Activated CD4-positive, alpha-beta memory T cell treated with anti-CD3 and anti-CD28 coated beads, Interleukin-2, amount 10 ng/mL, durations not matched to agents 7 days and 5 days (primary cell): ENCODE measurements at regions not wholly inside any gene's neighbourhood (a gene's known extent, or its start where the extent isn't known, plus 50 kb on each side); places are given as distances from the start of the nearest gene placed in this dataset.

Experiments
- CTCF ChIA-PET: fragments of 350-600 bp; sonication (Branson Sonifier 250); formaldehyde crosslinking; loops from one replicate; lab custom pipeline; 2021; ENCODE audit warnings: antibody characterized with exemption, inconsistent platforms; lab: Charles Lee
- POLR2A ChIA-PET: fragments of 350-600 bp; sonication (Branson Sonifier 250); formaldehyde crosslinking; loops from one replicate; lab custom pipeline; 2021; ENCODE audit warnings: antibody characterized with exemption; lab: Charles Lee
- DNase-seq: peaks from one replicate; pipeline ENCODE4 v3.0.0-alpha.2; 2020
- H3K27ac Mint-ChIP-seq: one replicate; pipeline ENCODE4 v1.8.0; 2021; ENCODE audit warnings: mild to moderate bottlenecking, mixed read lengths
- H3K27me3 Mint-ChIP-seq: one replicate; pipeline ENCODE4 v1.8.0; 2021; ENCODE audit warnings: mixed read lengths
- H3K36me3 Mint-ChIP-seq: one replicate; pipeline ENCODE4 v1.8.0; 2021; ENCODE audit warnings: low read depth, mixed read lengths
- H3K4me1 Mint-ChIP-seq: one replicate; pipeline ENCODE4 v1.8.0; 2021; ENCODE audit warnings: mixed read lengths
- H3K4me3 Mint-ChIP-seq: one replicate; pipeline ENCODE4 v1.8.0; 2021; ENCODE audit warnings: mild to moderate bottlenecking, mixed read lengths
- H3K9me3 Mint-ChIP-seq: one replicate; pipeline ENCODE4 v1.8.0; 2021; ENCODE audit warnings: mixed read lengths

DNA sequence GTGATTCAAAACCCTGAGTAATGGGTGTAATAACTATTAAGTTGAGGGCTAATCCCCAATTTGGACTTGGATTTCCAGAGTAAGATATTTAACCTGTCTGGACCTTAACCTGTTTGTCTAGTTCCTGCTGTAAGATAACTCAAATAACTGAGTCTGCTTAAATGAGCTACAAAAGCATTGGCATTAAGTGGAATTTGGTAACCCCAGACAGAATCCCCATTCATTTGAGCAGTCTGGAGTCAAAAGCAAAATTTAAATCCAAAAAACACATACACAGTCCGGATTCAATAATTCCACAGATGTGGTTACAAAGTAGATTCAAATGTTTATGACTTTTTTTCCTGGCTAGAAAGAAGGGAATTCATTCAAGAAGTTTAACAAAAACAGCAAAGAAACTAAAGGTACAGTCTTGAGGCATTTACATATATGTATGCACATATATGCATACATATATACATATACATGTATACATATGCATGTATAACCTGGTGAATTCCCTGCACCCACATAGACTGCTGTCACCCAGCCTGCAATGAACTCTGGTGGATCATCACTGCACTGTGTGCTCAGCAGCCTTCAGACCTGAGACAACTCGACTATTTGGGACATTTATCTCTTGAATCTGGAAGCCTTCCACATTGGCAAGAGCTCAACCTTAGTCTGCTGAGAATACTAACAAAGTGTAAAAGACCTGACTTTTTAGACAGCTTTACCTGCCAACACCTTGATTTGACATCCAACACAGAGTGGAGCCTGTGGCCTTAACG is 205.4 kb downstream of the LURAP1L start:
- Mint-ChIP-seq H3K4me3 (no peak overlapping the region), H3K4me1 (no peaks in the 10 kb centered on the region), H3K9me3 (peaks cover 3% of the 10 kb centered on the region), H3K27me3 (no peaks in the 10 kb centered on the region), H3K36me3 (no peaks in the 10 kb centered on the region), H3K27ac (no peak overlapping the region)
- ChIA-PET POLR2A (no interaction called here), CTCF (no interaction called here)
- no peak for DNase-seq

GRCh38 chr9:12988258-12988657 is 213.4 kb downstream of the LURAP1L start:
- Mint-ChIP-seq H3K9me3 (peaks cover 2% of the 10 kb centered on the region), H3K4me3 (no peak overlapping the region), H3K4me1 (no peaks in the 10 kb centered on the region), H3K27ac (no peak overlapping the region), H3K36me3 (no peaks in the 10 kb centered on the region), H3K27me3 (no peaks in the 10 kb centered on the region)
- DNase-seq: no peak
- ChIA-PET POLR2A (no interaction called here), CTCF (no interaction called here)

- DNase-seq: no peak
- no peaks in the 10 kb centered on the region for H3K36me3 Mint-ChIP-seq
- no peak overlapping the region for H3K27ac Mint-ChIP-seq
- H3K27me3 Mint-ChIP-seq: no peaks in the 10 kb centered on the region
- H3K4me3 Mint-ChIP-seq: no peak overlapping the region
- H3K4me1 Mint-ChIP-seq: no peaks in the 10 kb centered on the region
- H3K9me3 Mint-ChIP-seq: peaks cover 4% of the 10 kb centered on the region
- ChIA-PET CTCF (no interaction called here), POLR2A (no interaction called here)
Observed at GRCh38 chr9:12989669-12990068, 214.8 kb downstream of the LURAP1L start.

DNA sequence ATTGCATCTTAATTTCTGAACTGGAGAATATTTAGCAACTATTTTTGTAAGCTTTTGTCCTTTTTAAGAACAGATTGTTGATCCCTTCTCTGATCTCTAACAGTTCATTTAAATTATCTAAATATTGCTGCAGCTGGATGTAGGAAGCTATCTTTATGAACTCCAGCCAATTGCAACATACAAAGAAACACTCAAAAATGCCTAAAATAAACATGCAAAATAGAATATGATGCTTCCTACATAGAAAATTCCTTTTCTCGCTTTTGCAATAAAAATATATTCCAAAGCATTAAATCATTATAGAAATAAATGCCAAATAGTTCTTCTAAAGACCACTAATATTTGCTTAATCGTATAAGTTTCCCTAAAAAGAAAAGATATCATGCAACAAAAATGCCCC is 218.6 kb downstream of the LURAP1L start:
- DNase-seq: no peak
- H3K9me3 Mint-ChIP-seq: peaks cover 4% of the 10 kb centered on the region
- H3K27ac Mint-ChIP-seq: no peak overlapping the region
- no peaks in the 10 kb centered on the region for H3K4me1 Mint-ChIP-seq
- ChIA-PET POLR2A (no interaction called here), CTCF (no interaction called here)
- no peaks in the 10 kb centered on the region for H3K36me3 Mint-ChIP-seq
- H3K27me3 Mint-ChIP-seq: no peaks in the 10 kb centered on the region
- H3K4me3 Mint-ChIP-seq: no peak overlapping the region

DNA sequence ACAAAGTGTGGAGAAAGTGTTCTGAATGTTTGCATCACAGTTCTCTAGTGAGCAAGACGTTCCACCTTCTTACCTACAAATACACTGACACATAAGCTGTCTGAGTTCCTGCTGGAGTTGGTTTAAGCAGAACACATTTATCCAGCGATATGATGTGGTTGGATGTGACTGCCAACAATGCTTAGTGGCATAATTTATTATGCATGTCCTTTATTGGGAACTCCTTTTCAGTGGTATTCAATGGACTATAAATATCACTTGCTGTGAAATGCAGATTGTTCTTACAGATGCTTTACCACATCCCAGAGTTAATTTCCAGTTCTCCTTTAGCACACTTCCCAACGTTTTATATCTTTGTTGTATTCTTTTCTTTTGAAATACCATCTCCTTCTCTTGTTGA is 222.2 kb downstream of the LURAP1L start:
- Mint-ChIP-seq H3K4me3 (no peak overlapping the region), H3K27me3 (no peaks in the 10 kb centered on the region), H3K9me3 (peaks cover 4% of the 10 kb centered on the region), H3K4me1 (no peaks in the 10 kb centered on the region), H3K27ac (no peak overlapping the region), H3K36me3 (no peaks in the 10 kb centered on the region)
- no peak for DNase-seq
- POLR2A ChIA-PET: no interaction called here
- CTCF ChIA-PET: no interaction called here

DNA sequence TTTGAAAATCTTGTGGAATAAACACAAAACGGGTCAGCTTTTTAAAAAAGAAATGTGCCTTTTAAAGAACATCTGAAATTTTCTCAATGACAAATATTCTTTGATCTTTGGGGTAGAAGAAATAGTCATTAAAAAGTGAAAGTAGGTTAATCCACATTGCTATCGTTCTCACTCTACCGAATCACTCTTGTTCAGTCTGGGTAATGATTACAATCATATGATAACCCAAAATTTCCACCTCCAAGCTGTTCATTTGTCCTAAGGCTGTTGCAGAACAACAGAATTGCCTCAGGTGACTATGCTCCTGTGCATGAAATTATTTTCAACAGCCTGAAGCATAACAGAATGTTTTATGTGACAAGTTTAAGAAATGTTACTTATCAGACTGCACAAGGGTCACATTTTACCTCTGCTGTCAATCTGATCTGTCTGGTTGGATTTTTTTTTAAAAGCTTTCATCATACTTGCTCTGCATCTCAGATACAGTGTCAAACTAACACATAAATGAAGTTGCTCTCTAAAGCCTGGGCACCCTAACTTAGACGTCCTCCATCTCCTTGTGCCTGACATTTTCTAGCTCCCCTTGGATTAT is 227.3 kb downstream of the LURAP1L start:
- Mint-ChIP-seq H3K4me3 (no peak overlapping the region), H3K27me3 (no peaks in the 10 kb centered on the region), H3K9me3 (peaks cover 9% of the 10 kb centered on the region), H3K4me1 (no peaks in the 10 kb centered on the region), H3K27ac (no peak overlapping the region), H3K36me3 (no peaks in the 10 kb centered on the region)
- POLR2A ChIA-PET: no interaction called here
- no peak for DNase-seq
- CTCF ChIA-PET: no interaction called here

DNA sequence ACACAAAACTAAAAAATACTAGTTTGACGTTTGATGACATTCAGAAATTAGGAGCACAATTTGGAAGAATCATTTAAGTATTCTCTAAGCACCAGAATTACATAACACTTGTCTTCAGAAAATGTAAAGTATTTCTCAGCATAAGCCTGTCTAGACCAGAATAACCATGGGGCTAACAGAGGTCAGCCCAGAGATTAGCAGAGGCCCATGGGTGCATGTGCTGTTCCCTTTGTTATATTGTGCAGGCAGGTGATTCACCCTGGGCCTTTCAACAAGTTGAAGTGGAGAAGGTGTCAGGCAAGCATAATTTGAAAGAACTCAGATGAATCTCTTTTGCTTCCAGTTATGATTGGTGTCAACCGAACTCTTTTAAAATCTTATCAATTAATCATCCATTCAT is 227.9 kb downstream of the LURAP1L start:
- DNase-seq: no peak
- no peaks in the 10 kb centered on the region for H3K36me3 Mint-ChIP-seq
- H3K4me1 Mint-ChIP-seq: no peaks in the 10 kb centered on the region
- no peak overlapping the region for H3K27ac Mint-ChIP-seq
- H3K9me3 Mint-ChIP-seq: peaks cover 9% of the 10 kb centered on the region
- POLR2A ChIA-PET: no interaction called here
- H3K27me3 Mint-ChIP-seq: no peaks in the 10 kb centered on the region
- no peak overlapping the region for H3K4me3 Mint-ChIP-seq
- CTCF ChIA-PET: no interaction called here

DNA sequence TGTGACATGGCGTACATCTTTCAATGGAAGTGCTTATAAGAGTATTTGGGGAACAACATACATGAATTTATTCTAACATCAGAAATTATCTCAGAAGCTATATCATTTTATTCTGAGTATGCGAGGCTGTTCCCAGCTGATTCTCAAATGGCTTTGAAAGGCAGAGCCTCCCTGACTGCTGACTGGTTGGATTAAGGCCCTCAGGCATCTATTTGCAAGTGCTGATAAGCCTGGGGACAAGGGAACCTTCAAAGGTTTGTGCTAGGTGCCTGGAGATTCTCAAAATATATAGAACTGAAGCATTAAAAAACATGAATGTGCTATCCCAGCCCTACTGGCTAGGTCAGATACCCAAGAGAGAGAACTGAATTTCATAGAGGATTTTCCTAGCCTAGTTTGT is 235.1 kb downstream of the LURAP1L start:
- DNase-seq: no peak
- no peak overlapping the region for H3K4me3 Mint-ChIP-seq
- ChIA-PET CTCF (no interaction called here), POLR2A (no interaction called here)
- H3K36me3 Mint-ChIP-seq: no peaks in the 10 kb centered on the region
- H3K27me3 Mint-ChIP-seq: no peaks in the 10 kb centered on the region
- H3K4me1 Mint-ChIP-seq: no peaks in the 10 kb centered on the region
- no peak overlapping the region for H3K27ac Mint-ChIP-seq
- H3K9me3 Mint-ChIP-seq: peaks cover 9% of the 10 kb centered on the region

DNA sequence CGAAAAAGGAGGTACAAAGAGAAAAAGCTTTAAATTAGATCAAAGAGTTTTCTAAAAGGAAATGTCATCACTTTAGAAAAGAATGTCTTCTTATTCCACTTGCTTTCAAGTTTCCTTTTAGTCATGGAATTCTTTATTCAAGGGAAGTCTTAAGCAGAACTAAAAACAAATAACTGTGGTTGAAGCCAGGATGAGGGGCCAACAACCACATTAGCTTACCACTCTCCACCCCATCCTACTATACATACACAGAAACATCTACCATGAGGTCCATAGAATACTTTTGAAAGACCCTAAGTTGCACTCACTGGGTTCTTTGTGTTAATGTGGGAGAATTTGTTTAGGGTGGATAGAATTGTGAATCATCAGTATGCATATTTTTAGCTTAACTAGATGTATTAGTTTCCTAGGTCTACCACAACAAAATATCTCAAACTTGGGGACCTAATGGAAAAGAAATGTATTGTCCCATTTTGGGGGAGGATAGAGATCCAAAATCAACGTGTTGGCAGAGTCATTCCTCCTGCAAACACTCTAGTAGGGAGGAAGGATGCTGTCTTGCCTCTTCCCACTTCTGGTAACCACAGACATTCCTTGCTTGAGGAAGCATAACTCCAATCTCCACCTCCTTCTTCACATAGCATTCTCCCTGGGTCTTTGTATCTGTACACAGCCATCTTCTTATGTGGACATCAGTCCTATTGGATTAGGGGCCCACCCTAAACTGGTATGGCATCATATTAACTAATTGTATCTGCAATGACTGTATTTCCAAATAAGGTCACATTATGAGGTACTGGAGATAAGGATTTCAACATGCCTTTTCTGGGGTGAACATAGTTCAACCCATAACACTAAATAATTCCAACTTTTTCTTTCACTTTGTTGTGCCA is 239.4 kb downstream of the LURAP1L start:
- H3K27ac Mint-ChIP-seq: no peak overlapping the region
- H3K36me3 Mint-ChIP-seq: no peaks in the 10 kb centered on the region
- H3K27me3 Mint-ChIP-seq: no peaks in the 10 kb centered on the region
- peaks cover 13% of the 10 kb centered on the region for H3K9me3 Mint-ChIP-seq
- CTCF ChIA-PET: no interaction called here
- no peak for DNase-seq
- H3K4me1 Mint-ChIP-seq: no peaks in the 10 kb centered on the region
- POLR2A ChIA-PET: no interaction called here
- no peak overlapping the region for H3K4me3 Mint-ChIP-seq

DNA sequence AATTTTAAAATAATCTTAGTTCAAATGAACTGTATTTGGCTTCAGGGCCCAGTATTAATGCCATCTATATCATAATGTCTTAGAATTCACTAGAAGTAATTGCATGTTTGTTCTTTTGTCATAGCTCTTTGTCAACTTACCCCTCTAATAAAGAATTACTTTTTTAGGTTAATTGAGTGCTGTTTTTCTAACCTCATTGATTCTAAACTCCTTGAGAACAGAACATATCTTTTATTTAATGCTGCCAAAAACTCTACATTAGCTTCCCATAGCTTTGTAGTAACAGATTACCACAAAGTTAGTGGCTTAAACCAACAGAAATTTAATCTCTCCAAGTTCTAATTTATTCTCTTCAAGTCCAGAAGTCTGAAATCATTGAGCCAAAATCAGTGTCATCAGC is 242.4 kb downstream of the LURAP1L start:
- Mint-ChIP-seq H3K36me3 (no peaks in the 10 kb centered on the region), H3K4me3 (no peak overlapping the region)

GRCh38 chr9:13020146-13021040 is 245.6 kb downstream of the LURAP1L start:
- Mint-ChIP-seq H3K27me3 (no peaks in the 10 kb centered on the region), H3K4me1 (no peaks in the 10 kb centered on the region), H3K27ac (no peak overlapping the region), H3K36me3 (no peaks in the 10 kb centered on the region), H3K4me3 (no peak overlapping the region), H3K9me3 (peaks cover 18% of the 10 kb centered on the region)
- ChIA-PET POLR2A (no interaction called here), CTCF (interaction anchor here (0.8 kb wide), 1 partner anchor 283 kb away, joined by 5 read pairs; no protein-coding TSS in a partner anchor)
- no peak for DNase-seq

More for the DNA sequence above, 242.4 kb downstream of the LURAP1L start:
- ChIA-PET POLR2A (no interaction called here), CTCF (no interaction called here)
- Mint-ChIP-seq H3K4me1 (no peaks in the 10 kb centered on the region), H3K27me3 (no peaks in the 10 kb centered on the region), H3K27ac (no peak overlapping the region), H3K9me3 (peaks cover 14% of the 10 kb centered on the region)
- DNase-seq: no peak

- ChIA-PET CTCF (no interaction called here), POLR2A (no interaction called here)
- H3K4me1 Mint-ChIP-seq: no peaks in the 10 kb centered on the region
- no peaks in the 10 kb centered on the region for H3K36me3 Mint-ChIP-seq
- peaks cover 21% of the 10 kb centered on the region for H3K9me3 Mint-ChIP-seq
- no peak overlapping the region for H3K27ac Mint-ChIP-seq
- H3K27me3 Mint-ChIP-seq: no peaks in the 10 kb centered on the region
- DNase-seq: no peak
- H3K4me3 Mint-ChIP-seq: no peak overlapping the region
Observed at GRCh38 chr9:13022756-13023155, 247.9 kb downstream of the LURAP1L start.
